ES-I3 (cell line): ENCODE measurements at regions not wholly inside any gene's neighbourhood (a gene's known extent, or its start where the extent isn't known, plus 50 kb on each side); places are given as distances from the start of the nearest gene placed in this dataset.

Experiments
- H3K36me3 ChIP-seq: 2 replicates; pipeline ENCODE4 v1.6.1; 2013; ENCODE audit warnings: mild to moderate bottlenecking, low read length, control low read depth, moderate library complexity; ENCODE audit not compliant: insufficient read depth
- H3K4me1 ChIP-seq: 2 replicates; pipeline ENCODE4 v1.6.1; 2013; ENCODE audit warnings: mild to moderate bottlenecking, control low read depth, low read length; ENCODE audit not compliant: insufficient read depth
- H3K9ac ChIP-seq: 2 replicates; pipeline ENCODE4 v1.6.1; 2013; ENCODE audit warnings: low read depth, mild to moderate bottlenecking, low read length, moderate library complexity
- H3K9me3 ChIP-seq: 2 replicates; pipeline ENCODE4 v1.6.1; 2013; ENCODE audit warnings: mild to moderate bottlenecking, low read length, moderate library complexity; ENCODE audit not compliant: control insufficient read depth, insufficient read depth

GRCh38 chr5:135130261-135131215 lies 96.5 kb upstream of the PITX1 start:
- no peak overlapping the region for H3K9ac ChIP-seq

DNA sequence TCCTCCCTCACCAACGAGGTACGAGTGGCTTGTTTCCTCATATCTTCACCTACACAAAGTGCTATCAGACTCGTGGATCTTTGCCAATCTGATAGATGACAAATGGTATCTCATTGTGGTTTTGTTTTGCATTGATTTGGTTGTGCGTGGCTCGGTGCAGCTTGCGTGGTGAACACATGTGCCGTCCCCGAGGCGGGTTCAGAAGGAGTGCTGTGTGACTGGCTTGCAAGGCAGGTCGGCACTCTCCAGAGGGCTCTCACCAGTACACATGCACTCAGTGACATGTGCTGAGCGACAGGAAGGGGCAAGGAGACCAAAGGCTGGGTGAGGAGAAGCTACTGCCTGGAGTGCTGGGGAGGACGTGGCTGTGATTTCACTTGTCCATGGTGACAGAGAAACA lies 95.3 kb upstream of the PITX1 start:
- Histone ChIP-seq H3K4me1 (no peaks in the 10 kb centered on the region), H3K9me3 (no peaks in the 10 kb centered on the region), H3K36me3 (no peaks in the 10 kb centered on the region), H3K9ac (no peak overlapping the region)

More at GRCh38 chr5:135130261-135131215, 96.5 kb upstream of the PITX1 start:
- Histone ChIP-seq H3K4me1 (no peaks in the 10 kb centered on the region), H3K9me3 (no peaks in the 10 kb centered on the region), H3K36me3 (no peaks in the 10 kb centered on the region)

DNA sequence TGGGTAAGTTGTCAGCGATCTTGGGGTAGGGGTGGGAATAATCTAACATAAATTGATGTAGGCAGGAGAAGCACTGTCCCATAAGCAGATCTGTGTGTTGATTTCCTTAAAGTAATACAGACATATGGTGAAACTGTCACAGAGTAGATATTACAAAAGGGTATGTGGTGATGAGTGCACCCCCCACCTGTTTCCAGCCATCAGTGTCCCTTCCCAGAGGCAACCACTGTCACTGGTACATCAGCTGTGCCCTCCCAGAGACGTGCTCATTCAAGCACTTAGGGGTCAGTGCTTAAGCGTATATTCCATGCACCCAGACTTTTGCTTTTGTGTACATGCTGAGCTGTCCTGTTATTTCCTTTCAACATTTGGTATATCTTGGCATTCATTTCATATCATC lies 94.3 kb upstream of the PITX1 start:
- Histone ChIP-seq H3K36me3 (no peaks in the 10 kb centered on the region), H3K9ac (no peak overlapping the region), H3K4me1 (no peaks in the 10 kb centered on the region), H3K9me3 (no peaks in the 10 kb centered on the region)

DNA sequence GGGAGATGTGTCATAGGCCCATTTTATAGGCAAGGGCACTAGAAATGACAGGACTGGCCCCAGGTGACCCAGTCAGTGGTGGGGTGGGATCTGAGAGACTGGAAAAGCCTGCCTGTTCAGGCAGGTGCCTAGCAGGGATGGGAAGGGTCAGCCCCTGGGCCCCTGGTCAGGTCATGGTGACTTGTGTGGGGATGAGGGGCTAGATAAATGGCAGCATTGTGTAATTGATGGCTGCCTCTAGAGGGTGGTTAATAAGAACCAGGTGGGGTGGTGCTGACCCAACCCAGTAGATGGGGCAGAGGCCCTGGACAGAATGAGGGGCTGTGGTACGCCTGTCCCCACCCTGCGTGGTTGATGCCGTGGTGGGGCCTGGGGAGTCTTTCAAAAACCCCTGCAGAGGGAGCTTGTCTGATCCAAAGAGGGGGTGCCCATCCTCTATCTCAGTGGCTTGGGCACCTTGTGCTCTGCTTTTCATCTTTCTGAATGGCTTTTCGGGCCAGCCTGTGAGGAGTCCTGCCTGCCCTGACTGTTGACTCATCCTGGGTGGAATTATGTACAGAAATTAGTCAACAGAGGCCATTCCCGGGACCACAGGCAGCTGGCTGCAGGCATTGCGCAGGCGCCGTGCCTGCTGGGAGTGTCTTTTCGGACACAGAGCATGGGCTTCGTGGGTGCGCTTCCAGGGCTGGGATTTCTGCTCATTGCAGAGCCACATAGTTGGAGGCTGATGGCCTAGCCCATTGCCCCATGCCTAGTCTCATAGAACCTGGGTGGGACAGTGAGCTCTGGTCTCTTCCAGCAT lies 93.6 kb upstream of the PITX1 start:
- H3K9me3 ChIP-seq, result no peaks in the 10 kb centered on the region
- H3K36me3 ChIP-seq, result no peaks in the 10 kb centered on the region
- H3K4me1 ChIP-seq, result no peaks in the 10 kb centered on the region
- no peak overlapping the region for H3K9ac ChIP-seq

GRCh38 chr5:135126688-135127438 lies 92.8 kb upstream of the PITX1 start:
- H3K9ac ChIP-seq, result no peak overlapping the region
- H3K9me3 ChIP-seq, result no peaks in the 10 kb centered on the region
- no peaks in the 10 kb centered on the region for H3K4me1 ChIP-seq
- no peaks in the 10 kb centered on the region for H3K36me3 ChIP-seq

DNA sequence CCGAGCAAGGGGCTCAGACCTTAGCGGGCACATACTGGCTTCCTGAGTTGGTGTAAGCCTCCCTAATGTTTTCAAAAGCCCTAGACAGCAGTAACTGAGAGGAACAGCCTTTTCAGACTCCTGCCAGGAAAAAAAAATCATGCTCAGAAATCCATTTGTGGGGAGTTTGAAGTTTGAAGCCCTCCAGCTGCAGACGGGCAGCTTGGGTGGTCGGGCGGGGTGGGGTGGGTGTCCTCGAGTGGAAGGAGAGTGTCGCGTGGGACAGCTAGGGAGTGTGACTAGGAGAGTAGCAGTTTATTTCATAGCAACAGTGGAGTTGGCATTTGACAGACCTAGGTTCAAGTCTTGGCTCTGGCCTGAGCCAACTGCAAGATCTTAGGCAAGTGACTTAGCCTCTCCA lies 90.7 kb upstream of the PITX1 start:
- no peaks in the 10 kb centered on the region for H3K36me3 ChIP-seq
- no peak overlapping the region for H3K9ac ChIP-seq
- H3K4me1 ChIP-seq, result no peaks in the 10 kb centered on the region
- H3K9me3 ChIP-seq, result no peaks in the 10 kb centered on the region

DNA sequence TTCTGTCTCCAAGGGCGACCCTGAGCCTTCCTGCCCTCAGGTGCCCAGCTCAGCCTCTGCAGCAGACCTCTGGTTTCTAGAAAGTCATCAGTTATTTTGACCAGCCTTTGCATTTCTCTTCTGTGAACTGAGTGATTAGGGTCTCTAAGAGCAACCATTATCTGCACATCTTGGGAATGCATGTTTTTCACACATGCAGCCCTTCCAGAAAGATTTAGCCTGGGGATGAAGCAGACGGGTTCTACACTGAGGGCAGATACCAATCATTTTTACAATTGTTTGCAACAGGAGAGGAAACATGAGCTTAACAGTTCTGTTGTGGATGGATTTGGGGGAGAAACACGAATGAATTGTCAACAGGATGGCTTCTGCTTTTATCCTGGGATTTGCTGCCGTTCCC lies 90.1 kb upstream of the PITX1 start:
- Histone ChIP-seq H3K9ac (no peak overlapping the region), H3K36me3 (no peaks in the 10 kb centered on the region), H3K9me3 (no peaks in the 10 kb centered on the region), H3K4me1 (no peaks in the 10 kb centered on the region)

DNA sequence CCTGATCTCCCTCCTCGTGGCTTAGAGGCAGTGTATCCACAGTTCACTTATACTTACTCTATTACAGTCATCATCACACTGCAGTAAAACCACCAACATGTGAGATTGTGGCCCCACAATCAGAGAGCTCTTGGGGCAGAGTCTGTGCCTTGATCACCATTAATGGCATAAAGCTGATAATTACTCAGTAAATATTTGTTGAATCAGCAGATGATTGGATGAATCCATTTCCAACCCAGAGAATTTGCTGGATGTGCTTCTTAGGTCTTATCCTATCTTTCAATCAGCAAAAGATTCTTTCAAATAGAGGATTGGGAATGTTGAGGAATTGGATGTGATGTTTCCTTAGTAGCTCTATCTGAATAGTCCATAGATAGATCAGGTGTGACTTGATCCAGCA lies 88.8 kb upstream of the PITX1 start:
- H3K4me1 ChIP-seq, result no peaks in the 10 kb centered on the region
- no peak overlapping the region for H3K9ac ChIP-seq
- H3K36me3 ChIP-seq, result no peaks in the 10 kb centered on the region
- no peaks in the 10 kb centered on the region for H3K9me3 ChIP-seq

DNA sequence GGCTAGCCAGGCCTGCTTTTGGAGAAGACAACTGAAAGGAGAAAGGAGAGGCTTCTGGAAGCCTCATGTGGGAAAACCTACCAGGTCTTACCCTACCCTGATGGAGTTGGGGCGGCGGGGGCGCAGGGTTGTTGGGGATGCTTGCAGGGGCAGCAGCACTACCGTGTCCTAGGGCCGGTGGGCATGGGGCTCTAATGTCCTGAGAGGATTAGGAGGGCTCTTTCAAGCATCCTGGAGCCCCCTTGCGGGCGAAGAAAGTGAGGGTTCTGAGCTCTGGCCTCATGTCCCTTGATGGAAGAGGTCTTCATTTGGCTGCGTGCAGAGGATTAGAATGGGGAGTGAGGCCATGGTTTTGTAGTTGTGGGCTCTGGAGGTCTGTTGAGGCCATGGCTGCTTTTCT lies 86.9 kb upstream of the PITX1 start:
- Histone ChIP-seq H3K9ac (no peak overlapping the region), H3K36me3 (no peaks in the 10 kb centered on the region), H3K4me1 (no peaks in the 10 kb centered on the region), H3K9me3 (no peaks in the 10 kb centered on the region)

DNA sequence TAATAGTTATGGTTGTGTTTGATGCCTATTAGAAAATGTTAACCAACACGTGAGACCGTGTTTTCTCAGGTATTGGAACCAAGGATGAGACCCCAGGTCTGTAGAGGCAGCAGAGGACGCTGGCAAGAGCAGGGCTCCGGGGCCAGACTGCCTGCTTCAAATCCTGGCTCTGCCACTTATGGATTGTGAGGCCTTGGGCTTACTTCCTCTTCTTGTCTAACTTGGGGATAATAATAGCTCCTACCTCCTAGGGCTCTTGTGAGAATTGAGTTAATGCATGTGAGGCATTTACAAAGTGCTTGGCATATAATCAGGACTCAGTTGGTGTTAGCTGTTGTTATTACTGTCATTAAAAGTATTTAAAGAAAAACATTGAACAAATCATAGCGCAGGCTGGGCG lies 85.5 kb upstream of the PITX1 start:
- H3K9ac ChIP-seq, result no peak overlapping the region
- H3K36me3 ChIP-seq, result no peaks in the 10 kb centered on the region
- no peaks in the 10 kb centered on the region for H3K4me1 ChIP-seq
- no peaks in the 10 kb centered on the region for H3K9me3 ChIP-seq

GRCh38 chr5:135117590-135117989 lies 83.6 kb upstream of the PITX1 start:
- Histone ChIP-seq H3K4me1 (no peaks in the 10 kb centered on the region), H3K36me3 (no peaks in the 10 kb centered on the region), H3K9me3 (no peaks in the 10 kb centered on the region), H3K9ac (no peak overlapping the region)

GRCh38 chr5:135116160-135116561 lies 82.1 kb upstream of the PITX1 start:
- Histone ChIP-seq H3K9me3 (no peaks in the 10 kb centered on the region), H3K4me1 (no peaks in the 10 kb centered on the region), H3K36me3 (no peaks in the 10 kb centered on the region), H3K9ac (no peak overlapping the region)

DNA sequence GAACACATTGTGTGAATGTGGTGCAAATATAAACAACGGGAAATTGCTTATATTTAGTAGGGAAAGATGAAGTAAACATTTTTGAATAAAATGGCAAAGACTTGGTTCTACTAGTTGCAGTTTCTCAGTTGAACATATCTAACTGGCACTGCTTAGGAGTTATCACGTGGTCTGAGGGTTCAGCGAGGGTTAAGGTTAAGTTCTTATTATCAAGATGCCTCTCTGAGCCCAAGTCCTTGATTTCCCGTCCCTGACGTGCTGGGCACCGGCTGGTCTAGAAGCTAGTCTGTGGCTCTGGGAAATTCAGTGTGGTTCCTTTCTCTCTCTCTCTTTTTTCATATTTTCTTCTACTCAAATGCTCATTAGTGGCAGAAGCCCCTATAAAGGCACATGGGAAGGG lies 81.6 kb upstream of the PITX1 start:
- no peak overlapping the region for H3K9ac ChIP-seq

GRCh38 chr5:135114759-135115158 lies 80.7 kb upstream of the PITX1 start:
- Histone ChIP-seq H3K36me3 (no peaks in the 10 kb centered on the region), H3K9me3 (no peaks in the 10 kb centered on the region), H3K9ac (no peak overlapping the region), H3K4me1 (no peaks in the 10 kb centered on the region)

More for the DNA sequence above, 81.6 kb upstream of the PITX1 start:
- Histone ChIP-seq H3K36me3 (no peaks in the 10 kb centered on the region), H3K9me3 (no peaks in the 10 kb centered on the region), H3K4me1 (no peaks in the 10 kb centered on the region)
